Fibroblast of lung (primary cell): ENCODE measurements at regions not wholly inside any gene's neighbourhood (a gene's known extent, or its start where the extent isn't known, plus 50 kb on each side); places are given as distances from the start of the nearest gene placed in this dataset.

Experiments used
- DNase-seq, 2 donors: peaks; one replicate each; pipeline versions ENCODE4 v3.0.0 to v3.0.0-alpha.2; 2010; ENCODE audit warnings: low read depth in 2 of 2
- H2AFZ ChIP-seq: 2 replicates; pipeline ENCODE4 v1.5.1; 2012; ENCODE audit warnings: low read length, control low read depth, inconsistent platforms
- H3K27ac ChIP-seq: 2 replicates; pipeline ENCODE4 v1.5.1; 2011; ENCODE audit warnings: low read length, control low read depth; ENCODE audit not compliant: insufficient read depth
- H3K27me3 ChIP-seq: 2 replicates; pipeline ENCODE4 v1.5.1; 2011; ENCODE audit warnings: mild to moderate bottlenecking, low read length; ENCODE audit not compliant: control insufficient read depth, insufficient read depth
- H3K36me3 ChIP-seq: 2 replicates; pipeline ENCODE4 v1.5.1; 2011; ENCODE audit warnings: low read length; ENCODE audit not compliant: control insufficient read depth, insufficient read depth
- H3K4me1 ChIP-seq: 2 replicates; pipeline ENCODE4 v1.5.1; 2011; ENCODE audit warnings: low read length; ENCODE audit not compliant: control insufficient read depth, insufficient read depth; ENCODE audit errors: extremely low read depth
- H3K4me2 ChIP-seq: 2 replicates; pipeline ENCODE4 v1.5.1; 2011; ENCODE audit warnings: low read length, control low read depth; ENCODE audit not compliant: insufficient read depth; ENCODE audit errors: extremely low read depth
- H3K4me3 ChIP-seq, 4 experiments: fragments of 200-600 bp in 1 of 4; sonication (generic) in 1 of 4; replicated peaks in 1 of 4; 2 replicates each; pipeline ENCODE4 v1.5.1; 2011 to 2016; ENCODE audit warnings: low read length in 4 of 4, low read depth in 3 of 4, mild to moderate bottlenecking in 3 of 4, control low read depth in 2 of 4, inconsistent platforms in 1 of 4, mixed read lengths in 1 of 4; ENCODE audit not compliant: insufficient read depth in 1 of 4; ENCODE audit errors: control extremely low read depth in 1 of 4
- H3K79me2 ChIP-seq: 2 replicates; pipeline ENCODE4 v1.5.1; 2012; ENCODE audit warnings: mild to moderate bottlenecking, low read length, inconsistent platforms; ENCODE audit not compliant: control insufficient read depth, insufficient read depth
- H3K9ac ChIP-seq: 2 replicates; pipeline ENCODE4 v1.5.1; 2011; ENCODE audit warnings: mild to moderate bottlenecking, low read length, control low read depth; ENCODE audit not compliant: insufficient read depth
- H3K9me3 ChIP-seq: 2 replicates; pipeline ENCODE4 v1.5.1; 2012; ENCODE audit warnings: low read depth, low read length; ENCODE audit not compliant: control insufficient read depth, insufficient read depth
- H4K20me1 ChIP-seq: 2 replicates; pipeline ENCODE4 v1.5.1; 2011; ENCODE audit warnings: low read length; ENCODE audit not compliant: control insufficient read depth, insufficient read depth; ENCODE audit errors: extremely low read depth
- CTCF ChIP-seq, 2 donors: IDR thresholded peaks in 1 of 2; conservative IDR thresholded peaks in 1 of 2; 1 replicate in 1 of 2; 2 replicates in 1 of 2; pipeline ENCODE4 v1.5.1; 2011 to 2012; ENCODE audit warnings: low read length in 2 of 2, control low read depth in 1 of 2, inconsistent platforms in 1 of 2, low read depth in 1 of 2, mild to moderate bottlenecking in 1 of 2
- EZH2 ChIP-seq: IDR thresholded peaks from 2 replicates; pipeline ENCODE4 v1.5.1; 2012; ENCODE audit warnings: low read length, control low read depth, mild to moderate bottlenecking; ENCODE audit errors: missing control alignments

- no peak overlapping the region for H2AFZ ChIP-seq
- no peaks in the 10 kb centered on the region for H3K36me3 ChIP-seq
These were observed 932.0 kb downstream of the C6orf118 start for GRCh38 chr6:164377348-164377918.

GRCh38 chr6:164370773-164371172 lies 938.6 kb downstream of the C6orf118 start:
- Histone ChIP-seq H2AFZ (no peak overlapping the region), H3K4me1 (no peaks in the 10 kb centered on the region), H3K9ac (no peak overlapping the region), H3K79me2 (no peaks in the 10 kb centered on the region), H3K27ac (no peak overlapping the region), H3K9me3 (no peaks in the 10 kb centered on the region), H3K36me3 (no peaks in the 10 kb centered on the region), H3K4me2 (no peak overlapping the region), H4K20me1 (no peaks in the 10 kb centered on the region), H3K4me3 (no peak overlapping the region), H3K27me3 (no peaks in the 10 kb centered on the region)
- DNase-seq = peak in 1 of 2 donors; percentile 18
- TF ChIP-seq CTCF (conservative IDR thresholded peaks at IDR 0.05 in 1 of 2, IDR thresholded peaks at IDR 0.05 in 1 of 2; ENCODE audit: low read depth in 1 of 2, low read length in 2 of 2) (no peak), EZH2 (no peak)

More at GRCh38 chr6:164377348-164377918, 932.0 kb downstream of the C6orf118 start:
- Histone ChIP-seq H3K27me3 (no peaks in the 10 kb centered on the region), H3K4me1 (no peaks in the 10 kb centered on the region), H3K4me3 (no peak overlapping the region), H3K9me3 (no peaks in the 10 kb centered on the region), H3K27ac (no peak overlapping the region), H4K20me1 (no peaks in the 10 kb centered on the region), H3K79me2 (no peaks in the 10 kb centered on the region), H3K9ac (no peak overlapping the region), H3K4me2 (no peak overlapping the region)
- no peak for TF ChIP-seq CTCF (conservative IDR thresholded peaks at IDR 0.05 in 1 of 2, IDR thresholded peaks at IDR 0.05 in 1 of 2; ENCODE audit: low read depth in 1 of 2, low read length in 2 of 2)
- TF ChIP-seq EZH2 = no peak
- no peak for DNase-seq

GRCh38 chr6:164359441-164359840 lies 944.9 kb downstream of the QKI start:
- no peaks in the 10 kb centered on the region for H3K9me3 ChIP-seq
- no peak overlapping the region for H3K9ac ChIP-seq
- no peak overlapping the region for H2AFZ ChIP-seq
- no peaks in the 10 kb centered on the region for H3K79me2 ChIP-seq
- DNase-seq = no peak
- no peaks in the 10 kb centered on the region for H3K4me1 ChIP-seq
- TF ChIP-seq CTCF (conservative IDR thresholded peaks at IDR 0.05 in 1 of 2, IDR thresholded peaks at IDR 0.05 in 1 of 2; ENCODE audit: low read depth in 1 of 2, low read length in 2 of 2) (no peak), EZH2 (no peak)
- no peak overlapping the region for H3K4me2 ChIP-seq
- no peaks in the 10 kb centered on the region for H4K20me1 ChIP-seq
- no peaks in the 10 kb centered on the region for H3K36me3 ChIP-seq
- no peak overlapping the region for H3K27ac ChIP-seq
- H3K27me3 ChIP-seq = no peaks in the 10 kb centered on the region
- no peak overlapping the region for H3K4me3 ChIP-seq
